Mucosa of descending colon (tissue), 3 donors: ENCODE measurements at regions not wholly inside any gene's neighbourhood (a gene's known extent, or its start where the extent isn't known, plus 50 kb on each side); places are given as distances from the start of the nearest gene placed in this dataset.

ENCODE experiments used
- ATAC-seq: fragments of 200-7000 bp; cut with Tn5 transposase; one replicate; pipeline ENCODE4 v1.9.1; 2020; ENCODE audit warnings: mild to moderate bottlenecking, moderate library complexity
- DNase-seq, 3 donors: peaks; one replicate each; pipeline ENCODE4 v3.0.0-alpha.2; 2020
- H3K36me3 ChIP-seq: fragments of 200-600 bp; one replicate; pipeline ENCODE4 v1.8.0; 2021; ENCODE audit warnings: low read depth, mild to moderate bottlenecking
- H3K4me1 ChIP-seq: fragments of 200-600 bp; one replicate; pipeline ENCODE4 v1.8.0; 2021; ENCODE audit warnings: low read depth, mild to moderate bottlenecking
- H3K4me3 ChIP-seq: fragments of 200-600 bp; one replicate; pipeline ENCODE4 v1.8.0; 2021; ENCODE audit warnings: mild to moderate bottlenecking
- H3K9me3 ChIP-seq: fragments of 200-600 bp; one replicate; pipeline ENCODE4 v1.8.0; 2021; ENCODE audit warnings: mild to moderate bottlenecking
- CTCF ChIP-seq: fragments of 200-600 bp; IDR thresholded peaks from one replicate; pipeline ENCODE4 v1.8.0; 2022; ENCODE audit warnings: antibody characterized with exemption, mild to moderate bottlenecking
- intact Hi-C, 2 donors: fragments of 100-400 bp; cut with DNase I in 1 of 2; cut with micrococcal nuclease in 1 of 2; formaldehyde crosslinking; loops; one replicate each; pipeline versions ENCODE4 v1.11.0 to v1.11.1; 2022; cut with DNase I, micrococcal nuclease
- donor health status: DM: no; HTN: no; CAD: no; lungs with moderate emphysema.
- donor health status: DM: no; HTN: no; CAD: no.
- donor health status: DM: no; HTN: yes; CAD: no.

- no peaks in the 10 kb centered on the region for H3K36me3 ChIP-seq
- DNase-seq (no peak), ATAC-seq (no peak)
- no peaks in the 10 kb centered on the region for H3K9me3 ChIP-seq
- TF ChIP-seq CTCF: no peak
- H3K4me3 ChIP-seq: no peak overlapping the region
- H3K4me1 ChIP-seq: no peaks in the 10 kb centered on the region
- intact Hi-C loops: no loop called here
Measured at GRCh38 chr2:239747771-239748170, 277.4 kb downstream of the NDUFA10 start.

DNA sequence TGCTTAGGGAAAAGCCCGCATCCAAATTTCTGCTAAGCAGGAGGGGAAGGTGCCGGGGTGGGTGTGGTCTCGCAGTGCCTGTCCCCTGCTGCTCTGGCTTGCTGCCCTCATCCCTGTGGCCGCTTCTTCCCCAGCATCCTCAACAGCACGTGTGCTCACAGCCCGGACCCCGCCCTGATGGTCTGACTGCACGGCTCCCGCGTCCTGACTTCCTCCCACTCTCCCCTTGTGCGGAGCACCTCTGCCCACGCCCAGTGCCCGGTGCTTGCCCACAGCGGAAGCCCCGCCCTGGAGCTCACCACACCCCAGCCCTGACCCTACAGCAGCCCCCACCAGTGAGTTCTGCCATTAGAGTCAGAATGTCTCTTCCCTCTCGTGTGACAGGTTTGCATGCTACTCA lies 277.9 kb downstream of the NDUFA10 start:
- Histone ChIP-seq H3K36me3 (no peaks in the 10 kb centered on the region), H3K4me3 (no peak overlapping the region), H3K4me1 (no peaks in the 10 kb centered on the region), H3K9me3 (no peaks in the 10 kb centered on the region)
- no peak for TF ChIP-seq CTCF
- DNase-seq: peak in 1 of 3 donors; percentile 44
- intact Hi-C loops: no loop called here
- ATAC-seq: no peak

DNA sequence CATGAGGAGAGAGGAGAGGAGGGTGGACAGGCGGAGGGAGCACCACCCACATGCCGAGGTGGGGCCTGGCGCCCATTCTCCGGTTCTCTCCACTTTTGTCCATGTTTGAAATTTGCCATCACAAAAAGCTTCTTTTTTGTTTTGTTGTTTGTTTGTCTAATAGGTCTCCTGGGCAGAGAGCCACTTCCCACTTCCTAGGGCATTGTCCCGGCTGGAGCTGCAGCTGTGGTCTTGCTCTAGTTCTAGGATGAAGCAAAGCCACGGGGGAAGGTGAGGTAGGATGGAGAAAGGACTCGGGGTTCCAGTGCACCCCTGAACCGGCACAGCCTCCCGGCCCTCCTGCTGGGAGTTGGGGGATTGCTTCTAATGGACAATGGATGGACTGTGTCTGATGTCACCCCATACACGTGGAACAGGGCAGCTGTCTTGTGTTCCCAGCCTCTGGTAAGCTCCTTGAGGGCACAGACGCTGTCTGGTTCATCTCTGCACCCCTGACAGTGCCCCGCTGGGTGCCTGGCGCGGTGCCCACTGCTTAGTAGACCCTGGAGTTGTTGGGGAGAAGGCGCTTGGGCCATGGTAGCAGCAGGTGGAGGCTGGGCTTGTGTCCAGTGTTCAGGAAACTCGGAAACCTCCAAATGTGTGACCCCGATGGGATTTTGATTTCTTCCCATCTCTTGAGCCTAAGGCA lies 278.4 kb downstream of the NDUFA10 start:
- intact Hi-C loops: no loop called here
- Histone ChIP-seq H3K4me3 (no peak overlapping the region), H3K4me1 (no peaks in the 10 kb centered on the region), H3K36me3 (no peaks in the 10 kb centered on the region), H3K9me3 (no peaks in the 10 kb centered on the region)
- DNase-seq (peak in 1 of 3 donors; percentile 43), ATAC-seq (no peak)
- no peak for TF ChIP-seq CTCF

DNA sequence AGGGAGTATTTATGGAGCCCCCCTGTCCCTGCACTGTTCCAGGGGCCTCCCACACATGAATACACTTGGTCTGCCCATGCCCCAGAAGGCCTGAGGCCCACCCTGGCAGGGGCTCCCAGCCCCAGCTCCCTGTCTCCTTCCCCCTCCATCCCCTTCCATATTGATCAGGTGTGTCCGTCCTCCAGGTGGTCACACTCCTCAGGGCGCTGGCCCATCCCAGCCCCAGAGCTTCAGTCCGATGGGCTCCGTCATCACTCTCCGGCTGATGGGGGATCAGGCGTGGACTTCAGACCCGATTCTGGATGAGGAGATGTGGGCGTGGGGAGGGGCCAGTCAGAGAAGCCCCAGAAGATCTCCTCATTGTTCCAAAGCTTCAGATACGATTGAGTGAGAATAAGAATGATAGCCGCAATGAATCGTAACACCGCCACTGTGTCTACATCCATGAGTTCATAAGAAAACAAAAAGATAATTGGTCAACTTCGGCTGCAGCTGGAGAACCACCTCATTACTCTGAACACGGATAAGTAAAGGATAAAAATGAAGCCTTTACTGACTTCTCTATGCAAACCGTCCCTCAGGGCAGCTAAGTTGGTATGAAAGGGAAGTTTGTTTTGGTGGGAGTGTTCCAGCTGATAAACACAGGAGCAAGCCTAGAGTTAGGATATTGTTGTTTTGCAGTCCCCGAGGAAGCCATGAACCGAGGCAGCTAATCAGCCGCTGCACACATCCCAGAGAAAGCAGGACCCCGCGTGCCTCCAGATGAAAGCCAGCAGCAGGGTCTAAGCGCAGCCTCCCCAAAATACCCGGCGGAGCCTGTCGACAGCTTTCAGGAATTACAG lies 279.5 kb downstream of the NDUFA10 start:
- DNase-seq: peak in 1 of 3 donors; percentile 38
- TF ChIP-seq CTCF: no peak
- Histone ChIP-seq H3K4me1 (no peaks in the 10 kb centered on the region), H3K36me3 (no peaks in the 10 kb centered on the region), H3K9me3 (no peaks in the 10 kb centered on the region), H3K4me3 (no peak overlapping the region)
- intact Hi-C loops: no loop called here
- no peak for ATAC-seq

GRCh38 chr2:239744706-239745340 lies 280.3 kb downstream of the NDUFA10 start:
- no peak for ATAC-seq
- no peaks in the 10 kb centered on the region for H3K4me1 ChIP-seq
- TF ChIP-seq CTCF: no peak
- H3K9me3 ChIP-seq: no peaks in the 10 kb centered on the region
- intact Hi-C loops: no loop called here
- no peak overlapping the region for H3K4me3 ChIP-seq
- peak in 1 of 3 donors; percentile 28 for DNase-seq
- no peaks in the 10 kb centered on the region for H3K36me3 ChIP-seq
